HepG2 (cell line): ENCODE measurements at regions not wholly inside any gene's neighbourhood (a gene's known extent, or its start where the extent isn't known, plus 50 kb on each side); places are given as distances from the start of the nearest gene placed in this dataset.

Experiments
- ATAC-seq: fragments of 200-7000 bp; cut with Tn5 transposase; 3 replicates; pipeline ENCODE4 v1.9.1; 2020; ENCODE audit warnings: mild to moderate bottlenecking, moderate library complexity
- BruUV-seq: library from RNA; stranded (reverse); fragments of 400-500 nt; replicated peaks from 2 replicates; lab custom pipeline; 2021; lab: Mats Ljungman, UMichigan
- CTCF ChIA-PET: fragments of 300-600 bp; formaldehyde crosslinking; extraction: SDS; loops from one replicate; lab custom pipeline; 2021; ENCODE audit warnings: low total read pairs, inconsistent platforms, low intra/inter-chr PET ratio; lab: Yijun Ruan, JAX
- POLR2A ChIA-PET: fragments of 350-600 bp; sonication (Branson Sonifier 250); formaldehyde crosslinking; loops from one replicate; lab custom pipeline; 2020; ENCODE audit warnings: antibody characterized with exemption, inconsistent platforms; lab: Yijun Ruan, JAX
- DNase-seq: peaks from one replicate; pipeline ENCODE4 v3.0.0-alpha.2; 2015; ENCODE audit warnings: low spot score
- FAIRE-seq: peaks from 3 replicates; lab custom pipeline; 2011; peaks lifted over from hg19 to GRCh38; lab: Jason Lieb, UNC
- H2AFZ ChIP-seq: one replicate; pipeline ENCODE4 v1.6.1; 2011; ENCODE audit warnings: low read length, inconsistent platforms
- H3K27ac ChIP-seq: fragments of 300-600 bp; 3 replicates; pipeline ENCODE4 v1.8.0; 2011; ENCODE audit warnings: mixed run types, mild to moderate bottlenecking, mixed read lengths, low read length, inconsistent platforms; ENCODE audit not compliant: insufficient read depth; ENCODE audit errors: extremely low read length
- H3K27me3 ChIP-seq, 2 experiments: fragments of 200-600 bp in 1 of 2; 2 replicates in 1 of 2; 3 replicates in 1 of 2; pipeline versions ENCODE4 v1.6.0 to v1.8.0; 2011; ENCODE audit warnings: low read length in 2 of 2, mild to moderate bottlenecking in 2 of 2, moderate library complexity in 2 of 2, inconsistent platforms in 1 of 2; ENCODE audit not compliant: insufficient read depth in 2 of 2, control insufficient read depth in 1 of 2
- H3K36me3 ChIP-seq, 2 experiments: fragments of 200-600 bp in 1 of 2; replicated peaks in 1 of 2; 2 replicates in 1 of 2; 3 replicates in 1 of 2; pipeline versions ENCODE4 v1.5.1 to v1.8.0; 2011; ENCODE audit warnings: low read length in 2 of 2, inconsistent platforms in 1 of 2; ENCODE audit not compliant: insufficient read depth in 2 of 2, control insufficient read depth in 1 of 2
- H3K4me1 ChIP-seq: 2 replicates; pipeline ENCODE4 v1.5.1; 2012; ENCODE audit warnings: low read length, inconsistent platforms; ENCODE audit not compliant: insufficient read depth
- H3K4me2 ChIP-seq: 2 replicates; pipeline ENCODE4 v1.6.0; 2011; ENCODE audit warnings: low read depth, low read length, inconsistent platforms
- H3K4me3 ChIP-seq, 3 experiments: fragments of 200-600 bp in 1 of 3; sonication (generic), shearing (Covaris generic) in 1 of 3; replicated peaks in 1 of 3; 2 replicates each; pipeline ENCODE4 v1.5.1; 2011 to 2016; ENCODE audit warnings: low read length in 3 of 3, inconsistent platforms in 2 of 3, low read depth in 2 of 3, mild to moderate bottlenecking in 2 of 3, control low read depth in 1 of 3, mixed read lengths in 1 of 3; ENCODE audit not compliant: insufficient read depth in 1 of 3
- H3K79me2 ChIP-seq: one replicate; pipeline ENCODE4 v1.6.1; 2011; ENCODE audit warnings: low read length, inconsistent platforms; ENCODE audit not compliant: insufficient read depth
- H3K9ac ChIP-seq: 2 replicates; pipeline ENCODE4 v1.6.0; 2011; ENCODE audit warnings: mild to moderate bottlenecking, low read depth, low read length, inconsistent platforms; ENCODE audit not compliant: insufficient read depth
- H3K9me3 ChIP-seq: 2 replicates; pipeline ENCODE4 v1.5.1; 2012; ENCODE audit warnings: mild to moderate bottlenecking, low read length
- H4K20me1 ChIP-seq: 2 replicates; pipeline ENCODE4 v1.6.0; 2011; ENCODE audit warnings: inconsistent platforms, mild to moderate bottlenecking, low read length, moderate library complexity; ENCODE audit not compliant: insufficient read depth
- BORCS8-MEF2B ChIP-seq: sonication (generic); formaldehyde crosslinking; IDR thresholded peaks from 2 replicates; pipeline ENCODE4 v1.8.0; 2022; ENCODE audit warnings: mild to moderate bottlenecking, missing genetic modification reagents
- E2F2 ChIP-seq: sonication (generic); formaldehyde crosslinking; IDR thresholded peaks from 2 replicates; pipeline ENCODE4 v1.4.0; 2020; ENCODE audit warnings: missing genetic modification reagents, borderline replicate concordance
- KDM6A ChIP-seq: IDR thresholded peaks from 2 replicates; pipeline ENCODE4 v1.6.1; 2016; ENCODE audit warnings: low read depth
- MBD4 ChIP-seq: IDR thresholded peaks from 2 replicates; pipeline ENCODE4 v1.6.1; 2012; ENCODE audit warnings: low read length, inconsistent platforms, borderline replicate concordance
- MYNN ChIP-seq: sonication (generic); formaldehyde crosslinking; IDR thresholded peaks from 2 replicates; pipeline ENCODE4 v1.4.0; 2020; ENCODE audit warnings: mild to moderate bottlenecking, low read depth, missing genetic modification reagents
- XRCC5 ChIP-seq: fragments of 200-400 bp; formaldehyde crosslinking; optimal IDR thresholded peaks from 2 replicates; pipeline ENCODE3; 2017; ENCODE audit warnings: mild to moderate bottlenecking, low read length
- ZBTB3 ChIP-seq: sonication (generic); formaldehyde crosslinking; IDR thresholded peaks from 2 replicates; pipeline ENCODE4 v1.4.0; 2020; ENCODE audit warnings: low read depth, mild to moderate bottlenecking, moderate library complexity, missing genetic modification reagents, borderline replicate concordance
- ZKSCAN1 ChIP-seq: fragments of 150-350 bp; IDR thresholded peaks from 2 replicates; pipeline ENCODE4 v1.6.1; 2014; ENCODE audit warnings: low read length
- ZNF160 ChIP-seq: sonication (generic); formaldehyde crosslinking; IDR thresholded peaks from 2 replicates; pipeline ENCODE4 v1.8.0; 2022; ENCODE audit warnings: mild to moderate bottlenecking, inconsistent platforms, missing genetic modification reagents
- ZNF282 ChIP-seq: fragments of 450-650 bp; IDR thresholded peaks from 2 replicates; pipeline ENCODE4 v1.6.1; 2018; ENCODE audit not compliant: partially characterized antibody
- whole genome bisulfite sequencing: methylation state at CpG from one replicate; pipeline ENCODE4 v1.1.6; 2017; ENCODE audit warnings: low lambda C conversion rate; 5-methylcytosine and 5-hydroxymethylcytosine counted together
- in situ Hi-C: cut with HindIII; loops from 2 replicates; pipeline ENCODE4 v1.10.0; 2017; ENCODE audit warnings: low pct_unique_long_range_greater_than_20kb; ENCODE audit not compliant: extremely low pct_ligation_motif_present
- intact Hi-C: fragments of 100-400 bp; cut with micrococcal nuclease; formaldehyde crosslinking; loops from one replicate; pipeline ENCODE4 v1.10.0; 2022; ENCODE audit not compliant: unreplicated experiment
- TF ChIP-seq, protein P1 (sequence below): sonication (generic); formaldehyde crosslinking; IDR thresholded peaks from 2 replicates; pipeline ENCODE4 v1.4.0; 2020; ENCODE audit warnings: mild to moderate bottlenecking, missing genetic modification reagents, borderline replicate concordance

DNA sequence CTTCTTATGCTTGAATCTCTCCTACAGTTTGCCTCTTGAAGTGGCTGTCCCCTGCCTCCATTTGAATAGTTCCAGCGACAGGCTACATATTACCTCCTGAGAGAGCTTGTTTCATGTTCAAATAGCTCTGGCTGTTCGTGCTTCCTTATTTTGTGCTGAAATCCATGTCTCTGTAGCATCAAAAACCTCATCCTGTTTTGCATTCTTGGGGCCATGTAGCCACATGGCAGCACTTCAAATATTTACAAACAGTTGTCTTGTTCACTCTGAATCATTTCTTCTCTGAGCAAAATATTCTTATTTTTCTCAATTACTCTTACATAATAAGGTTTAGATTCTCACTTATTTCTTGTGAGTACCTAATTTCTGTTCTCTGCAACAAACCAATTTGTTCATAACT is 1243.1 kb upstream of the NXPH2 start (continued):
- no peak for TF ChIP-seq ZBTB3 (CRISPR knock-in tag)
- no peak for TF ChIP-seq ZKSCAN1
- TF ChIP-seq MYNN: no peak
- no peak for TF ChIP-seq ZNF160 (CRISPR knock-in tag)

DNA sequence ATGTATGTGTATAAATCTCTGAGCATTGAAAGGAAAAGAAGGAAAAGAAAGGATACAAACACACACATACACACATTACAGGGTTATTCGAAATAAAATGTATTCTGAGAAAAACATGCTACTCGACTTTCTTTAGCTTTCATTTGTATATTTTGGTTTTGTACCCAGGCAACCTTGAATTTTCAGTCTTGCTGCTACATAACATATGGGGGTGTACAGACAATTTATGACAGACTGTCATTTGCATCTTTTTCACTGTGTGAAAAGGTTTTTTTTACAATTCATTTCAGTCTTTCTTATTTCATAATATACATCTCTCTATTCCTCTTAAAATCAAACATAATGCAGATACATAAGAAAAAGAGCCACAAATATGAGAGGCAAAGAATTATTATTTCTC is 1238.4 kb upstream of the NXPH2 start:
- WGBS: 1% methylated on average over 2 of the region's 2 CpGs
- Histone ChIP-seq H3K4me1 (no peaks in the 10 kb centered on the region), H3K4me3 (no peak overlapping the region), H3K27me3 (no peaks in the 10 kb centered on the region), H2AFZ (no peak overlapping the region), H3K4me2 (no peak overlapping the region), H3K79me2 (no peaks in the 10 kb centered on the region), H3K9me3 (no peaks in the 10 kb centered on the region), H4K20me1 (no peaks in the 10 kb centered on the region), H3K27ac (no peak overlapping the region), H3K9ac (no peak overlapping the region), H3K36me3 (no peaks in the 10 kb centered on the region)
- DNase-seq (no peak), ATAC-seq (no peak), FAIRE-seq (no peak)
- in situ Hi-C loops (no loop called here), intact Hi-C loops (no loop called here)
- no peak for TF ChIP-seq MBD4
- TF ChIP-seq KDM6A (CRISPR knock-in tag): no peak
- TF ChIP-seq BORCS8-MEF2B (CRISPR knock-in tag): no peak
- no peak for TF ChIP-seq E2F2 (CRISPR knock-in tag)
- ChIA-PET CTCF (no interaction called here), POLR2A (no interaction called here)
- no TSS peak for BruUV-seq

DNA sequence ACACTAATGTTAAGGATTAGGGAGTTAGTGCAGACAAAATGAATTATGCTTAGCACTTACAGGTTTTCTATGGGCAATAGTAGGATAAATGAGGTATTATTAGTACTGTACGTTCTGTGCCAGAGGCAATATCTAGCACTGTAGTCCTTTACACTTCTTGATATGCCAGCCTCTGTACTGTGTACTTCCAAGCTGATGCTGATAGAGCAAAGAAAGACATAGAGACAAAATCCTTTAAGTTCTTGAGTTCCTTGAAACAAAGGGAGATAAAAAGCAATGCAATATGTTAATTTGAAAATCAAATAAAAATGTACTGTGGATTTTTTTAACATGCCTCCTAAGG is 1234.0 kb upstream of the NXPH2 start:
- CTCF ChIA-PET: no interaction called here
- BruUV-seq: no TSS peak
- no peak overlapping the region for H3K9ac ChIP-seq
- TF ChIP-seq, protein P1, sequence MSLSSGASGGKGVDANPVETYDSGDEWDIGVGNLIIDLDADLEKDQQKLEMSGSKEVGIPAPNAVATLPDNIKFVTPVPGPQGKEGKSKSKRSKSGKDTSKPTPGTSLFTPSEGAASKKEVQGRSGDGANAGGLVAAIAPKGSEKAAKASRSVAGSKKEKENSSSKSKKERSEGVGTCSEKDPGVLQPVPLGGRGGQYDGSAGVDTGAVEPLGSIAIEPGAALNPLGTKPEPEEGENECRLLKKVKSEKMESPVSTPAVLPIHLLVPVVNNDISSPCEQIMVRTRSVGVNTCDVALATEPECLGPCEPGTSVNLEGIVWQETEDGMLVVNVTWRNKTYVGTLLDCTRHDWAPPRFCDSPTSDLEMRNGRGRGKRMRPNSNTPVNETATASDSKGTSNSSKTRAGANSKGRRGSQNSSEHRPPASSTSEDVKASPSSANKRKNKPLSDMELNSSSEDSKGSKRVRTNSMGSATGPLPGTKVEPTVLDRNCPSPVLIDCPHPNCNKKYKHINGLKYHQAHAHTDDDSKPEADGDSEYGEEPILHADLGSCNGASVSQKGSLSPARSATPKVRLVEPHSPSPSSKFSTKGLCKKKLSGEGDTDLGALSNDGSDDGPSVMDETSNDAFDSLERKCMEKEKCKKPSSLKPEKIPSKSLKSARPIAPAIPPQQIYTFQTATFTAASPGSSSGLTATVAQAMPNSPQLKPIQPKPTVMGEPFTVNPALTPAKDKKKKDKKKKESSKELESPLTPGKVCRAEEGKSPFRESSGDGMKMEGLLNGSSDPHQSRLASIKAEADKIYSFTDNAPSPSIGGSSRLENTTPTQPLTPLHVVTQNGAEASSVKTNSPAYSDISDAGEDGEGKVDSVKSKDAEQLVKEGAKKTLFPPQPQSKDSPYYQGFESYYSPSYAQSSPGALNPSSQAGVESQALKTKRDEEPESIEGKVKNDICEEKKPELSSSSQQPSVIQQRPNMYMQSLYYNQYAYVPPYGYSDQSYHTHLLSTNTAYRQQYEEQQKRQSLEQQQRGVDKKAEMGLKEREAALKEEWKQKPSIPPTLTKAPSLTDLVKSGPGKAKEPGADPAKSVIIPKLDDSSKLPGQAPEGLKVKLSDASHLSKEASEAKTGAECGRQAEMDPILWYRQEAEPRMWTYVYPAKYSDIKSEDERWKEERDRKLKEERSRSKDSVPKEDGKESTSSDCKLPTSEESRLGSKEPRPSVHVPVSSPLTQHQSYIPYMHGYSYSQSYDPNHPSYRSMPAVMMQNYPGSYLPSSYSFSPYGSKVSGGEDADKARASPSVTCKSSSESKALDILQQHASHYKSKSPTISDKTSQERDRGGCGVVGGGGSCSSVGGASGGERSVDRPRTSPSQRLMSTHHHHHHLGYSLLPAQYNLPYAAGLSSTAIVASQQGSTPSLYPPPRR (CRISPR knock-in tag): no peak
- TF ChIP-seq ZNF282: no peak
- no peak for TF ChIP-seq XRCC5

More for the DNA sequence above, 1234.0 kb upstream of the NXPH2 start:
- H3K9me3 ChIP-seq: no peaks in the 10 kb centered on the region
- POLR2A ChIA-PET: no interaction called here
- no peak overlapping the region for H2AFZ ChIP-seq
- in situ Hi-C loops (no loop called here), intact Hi-C loops (no loop called here)
- FAIRE-seq (no peak), DNase-seq (no peak), ATAC-seq (no peak)
- H3K4me1 ChIP-seq: no peaks in the 10 kb centered on the region
- no peak overlapping the region for H3K4me2 ChIP-seq
- H3K79me2 ChIP-seq: no peaks in the 10 kb centered on the region
- H3K27me3 ChIP-seq: no peaks in the 10 kb centered on the region
- H3K4me3 ChIP-seq: no peak overlapping the region
- H3K27ac ChIP-seq: no peak overlapping the region
- H3K36me3 ChIP-seq: no peaks in the 10 kb centered on the region
- H4K20me1 ChIP-seq: no peaks in the 10 kb centered on the region
- WGBS: 14% methylated on average over 1 of the region's 1 CpG
